ENCODE measurements at regions not wholly inside any gene's neighbourhood (a gene's known extent, or its start where the extent isn't known, plus 50 kb on each side); places are given as distances from the start of the nearest gene placed in this dataset.

GRCh38 chr2:7907041-7907440 lies 774.8 kb upstream of the ID2 start:
- Mint-ChIP-seq H3K9me3 (peaks cover 0 to 14% of the 10 kb centered on the region in 2 experiments; a peak in 4 of 5 replicates), H3K27me3 (ENCODE audit: low read depth) (peaks cover 2% of the 10 kb centered on the region), H3K4me1 (peaks cover 13 to 18% of the 10 kb centered on the region in 2 experiments), H3K27ac (no peak overlapping the region), H3K36me3 (ENCODE audit: insufficient read depth in 1 of 3, low read depth in 3 of 3) (peaks cover 10 to 15% (median 11%) of the 10 kb centered on the region in 3 experiments), H3K4me3 (no peak overlapping the region)
- H2AK5ac ChIP-seq (ENCODE audit: insufficient read length, low read length) = no peak overlapping the region
- H4K8ac ChIP-seq (replicated peaks; ENCODE audit: insufficient read length, low read depth, low read length) = no peak overlapping the region
- H4K91ac ChIP-seq (ENCODE audit: insufficient read length, low read depth, low read length) = no peak overlapping the region
- H2BK12ac ChIP-seq (ENCODE audit: insufficient read length, low read depth, low read length) = no peak overlapping the region
- H3K23me2 ChIP-seq (ENCODE audit: insufficient read length, low read depth, low read length, poor library complexity, severe bottlenecking) = no peaks in the 10 kb centered on the region
- H3K14ac ChIP-seq (ENCODE audit: insufficient read depth, low read length) = no peak overlapping the region
- H3K27ac ChIP-seq (ENCODE audit: insufficient read length, low read depth, low read length) = no peak overlapping the region
- no peaks in the 10 kb centered on the region for H3K79me2 ChIP-seq (ENCODE audit: insufficient read depth, low read length)
- WGBS (ENCODE audit: extremely low coverage, insufficient read length, low lambda C conversion rate) = no CpG with 5 or more reads among the region's 11 CpGs
- H3K23ac ChIP-seq (ENCODE audit: insufficient read length, low read depth, low read length) = no peak overlapping the region
- H3K79me1 ChIP-seq (ENCODE audit: insufficient read depth, low read depth, low read length, poor library complexity, severe bottlenecking) = no peaks in the 10 kb centered on the region
- H2BK20ac ChIP-seq (ENCODE audit: low read depth, low read length, poor library complexity, severe bottlenecking) = no peak overlapping the region
- no peak overlapping the region for H3K56ac ChIP-seq (ENCODE audit: insufficient read length, low read depth, low read length)
- no peaks in the 10 kb centered on the region for H3K9me3 ChIP-seq (ENCODE audit: control insufficient read depth, low read depth, low read length)
- no peak overlapping the region for H2BK15ac ChIP-seq (ENCODE audit: low read depth, low read length)
- no peak overlapping the region for H3K4ac ChIP-seq (ENCODE audit: low read depth, low read length)
- TF ChIP-seq, protein P1, sequence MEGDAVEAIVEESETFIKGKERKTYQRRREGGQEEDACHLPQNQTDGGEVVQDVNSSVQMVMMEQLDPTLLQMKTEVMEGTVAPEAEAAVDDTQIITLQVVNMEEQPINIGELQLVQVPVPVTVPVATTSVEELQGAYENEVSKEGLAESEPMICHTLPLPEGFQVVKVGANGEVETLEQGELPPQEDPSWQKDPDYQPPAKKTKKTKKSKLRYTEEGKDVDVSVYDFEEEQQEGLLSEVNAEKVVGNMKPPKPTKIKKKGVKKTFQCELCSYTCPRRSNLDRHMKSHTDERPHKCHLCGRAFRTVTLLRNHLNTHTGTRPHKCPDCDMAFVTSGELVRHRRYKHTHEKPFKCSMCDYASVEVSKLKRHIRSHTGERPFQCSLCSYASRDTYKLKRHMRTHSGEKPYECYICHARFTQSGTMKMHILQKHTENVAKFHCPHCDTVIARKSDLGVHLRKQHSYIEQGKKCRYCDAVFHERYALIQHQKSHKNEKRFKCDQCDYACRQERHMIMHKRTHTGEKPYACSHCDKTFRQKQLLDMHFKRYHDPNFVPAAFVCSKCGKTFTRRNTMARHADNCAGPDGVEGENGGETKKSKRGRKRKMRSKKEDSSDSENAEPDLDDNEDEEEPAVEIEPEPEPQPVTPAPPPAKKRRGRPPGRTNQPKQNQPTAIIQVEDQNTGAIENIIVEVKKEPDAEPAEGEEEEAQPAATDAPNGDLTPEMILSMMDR (conservative IDR thresholded peaks at IDR 0.05) = no peak
- H3K4me2 ChIP-seq (ENCODE audit: insufficient read depth, insufficient read length, low read length) = no peak overlapping the region
- H3K4me1 ChIP-seq (ENCODE audit: insufficient read depth, low read length) = peaks cover 2% of the 10 kb centered on the region
- no peak overlapping the region for H4K5ac ChIP-seq (ENCODE audit: insufficient read length, low read depth, low read length)
- no peak overlapping the region for H3K9ac ChIP-seq (ENCODE audit: extremely low read depth, insufficient read length, low read length)
- H4K20me1 ChIP-seq (ENCODE audit: control insufficient read depth, insufficient read depth, insufficient read length) = no peaks in the 10 kb centered on the region
- DNase-seq = no peak
- H2BK5ac ChIP-seq (ENCODE audit: insufficient read length, low read length) = no peak overlapping the region
- H2AFZ ChIP-seq (ENCODE audit: low read length) = no peak overlapping the region
- H3K27me3 ChIP-seq (ENCODE audit: insufficient read depth, low read length) = no peaks in the 10 kb centered on the region
- H3T11ph ChIP-seq (ENCODE audit: low read length) = no peak overlapping the region
- H2BK120ac ChIP-seq (ENCODE audit: low read depth, low read length, poor library complexity, severe bottlenecking) = no peak overlapping the region
- no peak overlapping the region for H3K18ac ChIP-seq (ENCODE audit: insufficient read length, low read depth, low read length)

Measured in H9 (cell line).